CD14-positive monocyte (primary cell): ENCODE measurements at regions not wholly inside any gene's neighbourhood (a gene's known extent, or its start where the extent isn't known, plus 50 kb on each side); places are given as distances from the start of the nearest gene placed in this dataset.

ENCODE experiments used
- DNase-seq, 3 donors: peaks; one replicate each; pipeline ENCODE4 v3.0.0-alpha.2; 2011 to 2022
- H2AFZ ChIP-seq: 2 replicates; pipeline ENCODE4 v1.6.0; 2012; ENCODE audit warnings: mild to moderate bottlenecking, low read depth, low read length, inconsistent platforms; ENCODE audit not compliant: insufficient read depth, poor library complexity, severe bottlenecking
- H3K27ac ChIP-seq, 2 donors: 1 replicate in 1 of 2; 2 replicates in 1 of 2; pipeline ENCODE4 v1.5.1; 2012 to 2013; ENCODE audit warnings: low read length in 2 of 2, control low read depth in 1 of 2, inconsistent platforms in 1 of 2, low read depth in 1 of 2, mild to moderate bottlenecking in 1 of 2
- H3K27me3 ChIP-seq, 2 donors: one replicate each; pipeline versions ENCODE4 v1.6.0 to v1.6.1; 2011 to 2013; ENCODE audit warnings: low read length in 2 of 2; ENCODE audit not compliant: control insufficient read depth in 2 of 2, insufficient read depth in 2 of 2
- H3K36me3 ChIP-seq, 2 donors: replicated peaks in 1 of 2; 1 replicate in 1 of 2; 2 replicates in 1 of 2; pipeline versions ENCODE4 v1.5.1 to v1.6.1; 2012 to 2013; ENCODE audit warnings: low read length in 2 of 2, control low read depth in 1 of 2, inconsistent platforms in 1 of 2, mild to moderate bottlenecking in 1 of 2; ENCODE audit not compliant: insufficient read depth in 2 of 2, control insufficient read depth in 1 of 2
- H3K4me1 ChIP-seq, 2 donors: 1 replicate in 1 of 2; 2 replicates in 1 of 2; pipeline versions ENCODE4 v1.5.1 to v1.6.1; 2012 to 2013; ENCODE audit warnings: low read length in 2 of 2, control low read depth in 1 of 2, inconsistent platforms in 1 of 2, mild to moderate bottlenecking in 1 of 2, moderate library complexity in 1 of 2; ENCODE audit not compliant: insufficient read depth in 2 of 2, control insufficient read depth in 1 of 2
- H3K4me2 ChIP-seq: replicated peaks from 2 replicates; pipeline ENCODE3; 2012; ENCODE audit warnings: low read length, moderate library complexity, mild to moderate bottlenecking; ENCODE audit not compliant: poor library complexity, severe bottlenecking; ENCODE audit errors: extremely low read depth
- H3K4me3 ChIP-seq, 3 experiments: fragments of 200-600 bp in 1 of 3; sonication (generic) in 1 of 3; replicated peaks in 1 of 3; 1 replicate in 2 of 3; 2 replicates in 1 of 3; pipeline ENCODE4 v1.5.1; 2011 to 2013; ENCODE audit warnings: low read length in 3 of 3, mild to moderate bottlenecking in 3 of 3, control low read depth in 2 of 3, low read depth in 2 of 3, inconsistent platforms in 1 of 3, moderate library complexity in 1 of 3
- H3K79me2 ChIP-seq: 2 replicates; pipeline ENCODE4 v1.6.0; 2012; ENCODE audit warnings: mild to moderate bottlenecking, control low read depth, inconsistent platforms, low read length, moderate library complexity; ENCODE audit not compliant: insufficient read depth
- H3K9ac ChIP-seq: 2 replicates; pipeline ENCODE4 v1.6.0; 2017; ENCODE audit warnings: low read length, mild to moderate bottlenecking; ENCODE audit not compliant: insufficient read depth, poor library complexity, severe bottlenecking
- H3K9me3 ChIP-seq, 2 donors: replicated peaks in 1 of 2; 1 replicate in 1 of 2; 2 replicates in 1 of 2; pipeline versions ENCODE4 v1.5.1 to v1.6.1; 2012 to 2013; ENCODE audit warnings: low read length in 2 of 2, control low read depth in 1 of 2; ENCODE audit not compliant: control insufficient read depth in 1 of 2, insufficient read depth in 1 of 2
- H4K20me1 ChIP-seq: 2 replicates; pipeline ENCODE4 v1.6.0; 2012; ENCODE audit warnings: mild to moderate bottlenecking, low read length, control low read depth, moderate library complexity; ENCODE audit not compliant: insufficient read depth
- H3K27ac Mint-ChIP-seq, 7 donors: one replicate each; pipeline ENCODE4 v1.8.0; 2020; ENCODE audit warnings: mild to moderate bottlenecking in 7 of 7, mixed read lengths in 7 of 7, moderate library complexity in 6 of 7, inconsistent platforms in 2 of 7
- H3K27me3 Mint-ChIP-seq, 3 donors: one replicate each; pipeline ENCODE4 v1.8.0; 2021 to 2022; ENCODE audit warnings: low read depth in 3 of 3, mild to moderate bottlenecking in 3 of 3, mixed read lengths in 3 of 3, moderate library complexity in 3 of 3, inconsistent platforms in 1 of 3
- H3K36me3 Mint-ChIP-seq, 2 donors: one replicate each; pipeline ENCODE4 v1.8.0; 2020; ENCODE audit warnings: mixed read lengths in 2 of 2, inconsistent platforms in 1 of 2, mild to moderate bottlenecking in 1 of 2
- H3K4me1 Mint-ChIP-seq: one replicate; pipeline ENCODE4 v1.8.0; 2020; ENCODE audit warnings: mild to moderate bottlenecking, mixed read lengths
- H3K4me3 Mint-ChIP-seq, 2 donors: one replicate each; pipeline ENCODE4 v1.8.0; 2020; ENCODE audit warnings: mild to moderate bottlenecking in 2 of 2, mixed read lengths in 2 of 2, moderate library complexity in 1 of 2
- H3K9me3 Mint-ChIP-seq, 7 donors: one replicate each; pipeline ENCODE4 v1.8.0; 2020 to 2022; ENCODE audit warnings: mixed read lengths in 7 of 7, mild to moderate bottlenecking in 6 of 7, moderate library complexity in 6 of 7, inconsistent platforms in 2 of 7
- WGBS: methylation state at CpG from one replicate; pipeline ENCODE4 v1.1.5; 2013; ENCODE audit warnings: missing lambda C conversion rate; ENCODE audit not compliant: insufficient coverage; 5-methylcytosine and 5-hydroxymethylcytosine counted together
- intact Hi-C, 2 donors: fragments of 100-400 bp; cut with micrococcal nuclease; formaldehyde crosslinking; loops; one replicate each; pipeline versions ENCODE4 v1.15.0 to v1.15.1; 2023
- TF ChIP-seq, protein P1 (sequence below): fragments of 200-600 bp; IDR thresholded peaks from one replicate; pipeline ENCODE4 v1.8.0; 2022; ENCODE audit warnings: antibody characterized with exemption, mild to moderate bottlenecking

DNA sequence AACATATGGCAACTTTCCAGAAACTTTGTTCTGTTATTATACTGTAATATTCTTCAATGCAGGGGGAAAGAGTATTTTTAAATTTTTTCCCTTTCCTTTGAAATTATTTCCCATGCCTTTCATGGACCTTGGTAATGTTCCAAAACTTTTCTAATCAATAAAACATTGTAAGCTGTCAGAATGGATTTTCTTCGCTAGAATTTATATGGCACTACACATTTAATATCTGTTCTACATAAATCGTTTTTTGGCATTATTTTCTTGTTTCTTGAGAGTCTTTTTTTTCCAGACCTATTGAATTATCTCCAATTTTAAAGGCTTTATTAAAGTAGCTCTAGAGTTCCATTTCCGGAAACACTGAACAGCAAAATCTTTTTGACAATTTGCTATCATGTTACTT lies 249.0 kb downstream of the TMEM167A start:
- H3K4me1 ChIP-seq: no peaks in the 10 kb centered on the region
- DNase-seq: no peak
- intact Hi-C loops: no loop called here
- H2AFZ ChIP-seq: no peak overlapping the region
- no peaks in the 10 kb centered on the region for H3K9me3 ChIP-seq
- Mint-ChIP-seq H3K4me1 (no peaks in the 10 kb centered on the region), H3K27ac (no peak overlapping the region), H3K4me3 (no peak overlapping the region), H3K27me3 (peaks cover 1 to 2% (median 2%) of the 10 kb centered on the region in 3 donors), H3K9me3 (peaks cover 0 to 7% (median 0%) of the 10 kb centered on the region in 7 donors), H3K36me3 (no peaks in the 10 kb centered on the region)
- no peak overlapping the region for H3K4me2 ChIP-seq
- H3K27me3 ChIP-seq: no peaks in the 10 kb centered on the region
- no peaks in the 10 kb centered on the region for H3K36me3 ChIP-seq
- H4K20me1 ChIP-seq: no peaks in the 10 kb centered on the region
- no peak overlapping the region for H3K9ac ChIP-seq
- TF ChIP-seq, protein P1, sequence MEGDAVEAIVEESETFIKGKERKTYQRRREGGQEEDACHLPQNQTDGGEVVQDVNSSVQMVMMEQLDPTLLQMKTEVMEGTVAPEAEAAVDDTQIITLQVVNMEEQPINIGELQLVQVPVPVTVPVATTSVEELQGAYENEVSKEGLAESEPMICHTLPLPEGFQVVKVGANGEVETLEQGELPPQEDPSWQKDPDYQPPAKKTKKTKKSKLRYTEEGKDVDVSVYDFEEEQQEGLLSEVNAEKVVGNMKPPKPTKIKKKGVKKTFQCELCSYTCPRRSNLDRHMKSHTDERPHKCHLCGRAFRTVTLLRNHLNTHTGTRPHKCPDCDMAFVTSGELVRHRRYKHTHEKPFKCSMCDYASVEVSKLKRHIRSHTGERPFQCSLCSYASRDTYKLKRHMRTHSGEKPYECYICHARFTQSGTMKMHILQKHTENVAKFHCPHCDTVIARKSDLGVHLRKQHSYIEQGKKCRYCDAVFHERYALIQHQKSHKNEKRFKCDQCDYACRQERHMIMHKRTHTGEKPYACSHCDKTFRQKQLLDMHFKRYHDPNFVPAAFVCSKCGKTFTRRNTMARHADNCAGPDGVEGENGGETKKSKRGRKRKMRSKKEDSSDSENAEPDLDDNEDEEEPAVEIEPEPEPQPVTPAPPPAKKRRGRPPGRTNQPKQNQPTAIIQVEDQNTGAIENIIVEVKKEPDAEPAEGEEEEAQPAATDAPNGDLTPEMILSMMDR: no peak
- no CpG with 5 or more reads among the region's 3 CpGs for WGBS
- H3K4me3 ChIP-seq: no peak overlapping the region
- no peaks in the 10 kb centered on the region for H3K79me2 ChIP-seq
- no peak overlapping the region for H3K27ac ChIP-seq

DNA sequence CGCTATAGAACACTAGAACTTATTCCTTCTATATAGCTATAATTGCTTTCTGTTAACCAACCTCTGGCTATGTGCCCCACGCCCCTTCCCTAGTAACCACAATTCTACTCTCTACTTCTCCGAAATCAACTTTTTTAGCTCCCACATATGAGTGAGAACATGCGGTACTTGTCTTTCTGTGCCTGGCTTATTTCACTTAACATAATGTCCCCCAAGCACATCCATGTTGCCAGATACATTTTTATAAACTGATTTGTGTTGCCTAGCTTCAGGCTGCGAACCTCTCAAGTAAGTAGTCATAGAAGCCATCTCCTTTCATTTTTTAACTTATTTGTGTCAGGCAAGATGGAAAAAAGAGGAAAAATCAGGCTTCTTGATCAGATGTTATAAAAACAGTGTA lies 249.5 kb downstream of the TMEM167A start:
- Histone ChIP-seq H3K4me2 (no peak overlapping the region), H3K79me2 (no peaks in the 10 kb centered on the region), H3K9me3 (no peaks in the 10 kb centered on the region), H3K27me3 (no peaks in the 10 kb centered on the region), H3K4me1 (no peaks in the 10 kb centered on the region), H2AFZ (no peak overlapping the region), H3K36me3 (no peaks in the 10 kb centered on the region), H3K9ac (no peak overlapping the region), H3K4me3 (no peak overlapping the region), H4K20me1 (no peaks in the 10 kb centered on the region), H3K27ac (no peak overlapping the region)
- Mint-ChIP-seq H3K4me3 (no peak overlapping the region), H3K4me1 (no peaks in the 10 kb centered on the region), H3K9me3 (peaks cover 0 to 9% (median 1%) of the 10 kb centered on the region in 7 donors), H3K27ac (no peak overlapping the region), H3K27me3 (peaks cover 1 to 2% (median 2%) of the 10 kb centered on the region in 3 donors), H3K36me3 (no peaks in the 10 kb centered on the region)
- TF ChIP-seq, protein P1: no peak
- no peak for DNase-seq
- WGBS: 63% methylated on average over 3 of the region's 5 CpGs
- intact Hi-C loops: no loop called here
